ENCODE measurements at regions not wholly inside any gene's neighbourhood (a gene's known extent, or its start where the extent isn't known, plus 50 kb on each side); places are given as distances from the start of the nearest gene placed in this dataset.

DNA sequence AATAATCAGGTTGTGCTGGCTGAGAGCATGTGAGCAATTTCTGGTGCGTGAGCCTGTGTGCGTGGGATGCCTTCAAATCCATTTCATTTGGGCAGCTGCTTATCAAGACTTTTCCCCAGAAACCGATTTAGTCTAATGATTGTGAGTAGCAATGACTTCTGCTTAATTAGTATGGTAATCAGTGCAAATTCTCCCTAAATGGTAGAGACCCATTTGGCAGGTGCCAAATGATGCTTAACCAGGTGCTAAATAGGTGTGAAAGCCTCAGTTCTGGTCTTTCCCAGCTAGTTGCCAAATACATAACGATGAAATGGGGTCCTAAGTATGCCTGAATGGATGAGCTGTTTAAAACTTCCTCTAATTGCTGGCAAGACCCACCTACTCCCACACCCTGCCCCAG lies 248.4 kb upstream of the CCDC196 start:
- intact Hi-C loops (cut with DNase I; ENCODE audit: low total_unique reads): no loop called here
- no peak for DNase-seq
- Histone ChIP-seq H3K9me3 (no peaks in the 10 kb centered on the region), H3K36me3 (ENCODE audit: low read depth, missing control alignments) (no peaks in the 10 kb centered on the region), H3K4me3 (no peak overlapping the region), H3K27ac (no peak overlapping the region), H3K27me3 (no peaks in the 10 kb centered on the region), H3K4me1 (no peaks in the 10 kb centered on the region)
- WGBS, 2 donors: 57 to 66% methylated on average over 4 of the region's 4 CpGs
- TF ChIP-seq CTCF (IDR thresholded peaks at IDR 0.05): no peak
- no peak for TF ChIP-seq POLR2A (IDR thresholded peaks at IDR 0.05)

DNA sequence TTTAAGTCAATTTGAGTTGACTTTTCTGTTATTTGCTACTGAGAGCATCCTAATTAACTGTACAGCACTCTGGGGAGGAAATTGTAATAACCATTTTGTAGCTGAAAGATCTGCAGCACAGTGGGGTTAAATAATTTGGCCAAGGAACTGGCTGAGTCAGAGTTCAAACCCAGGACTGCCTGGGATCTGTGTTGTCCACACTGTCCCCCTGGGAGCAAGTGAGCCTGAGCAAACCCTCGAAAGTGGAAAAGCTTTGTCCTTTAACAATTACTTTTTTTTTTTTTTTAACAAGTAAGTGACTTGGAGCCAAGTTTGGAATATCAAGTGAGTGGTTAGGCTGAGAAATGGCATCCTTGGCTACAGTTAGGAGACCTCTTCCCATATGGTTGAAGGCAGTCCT lies 247.2 kb upstream of the CCDC196 start:
- Histone ChIP-seq H3K4me3 (no peak overlapping the region), H3K9me3 (no peaks in the 10 kb centered on the region), H3K27ac (no peak overlapping the region), H3K27me3 (no peaks in the 10 kb centered on the region), H3K36me3 (ENCODE audit: low read depth, missing control alignments) (no peaks in the 10 kb centered on the region), H3K4me1 (no peaks in the 10 kb centered on the region)
- TF ChIP-seq CTCF (IDR thresholded peaks at IDR 0.05) (no peak), POLR2A (IDR thresholded peaks at IDR 0.05) (no peak)
- intact Hi-C loops (cut with DNase I; ENCODE audit: low total_unique reads): no loop called here
- WGBS, 2 donors: 54 to 60% methylated on average over 1 of the region's 1 CpG
- no peak for DNase-seq

DNA sequence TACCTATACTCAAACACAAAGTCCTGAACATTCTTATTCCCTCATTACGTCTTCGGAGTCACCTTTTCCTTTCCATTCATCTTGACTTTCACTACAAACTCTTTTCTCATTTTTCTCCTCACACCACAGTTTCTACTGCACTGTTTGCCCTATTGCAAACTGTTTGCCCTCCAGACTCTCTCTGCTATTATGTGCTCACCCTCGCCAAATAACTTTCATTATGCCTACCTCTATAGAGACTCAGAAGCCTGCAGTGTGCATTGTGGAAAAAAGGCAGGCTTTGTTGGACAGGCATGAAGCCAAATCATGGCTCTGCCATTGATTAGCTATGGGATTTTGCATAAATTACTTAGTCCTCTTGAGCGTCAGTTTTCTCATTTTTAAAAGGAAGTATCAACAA lies 246.6 kb upstream of the CCDC196 start:
- no peak overlapping the region for H3K4me3 ChIP-seq
- intact Hi-C loops (cut with DNase I; ENCODE audit: low total_unique reads): no loop called here
- no peak for TF ChIP-seq CTCF (IDR thresholded peaks at IDR 0.05)
- TF ChIP-seq POLR2A (IDR thresholded peaks at IDR 0.05): no peak
- no peaks in the 10 kb centered on the region for H3K36me3 ChIP-seq (ENCODE audit: low read depth, missing control alignments)
- no peak for DNase-seq
- no peaks in the 10 kb centered on the region for H3K27me3 ChIP-seq
- H3K27ac ChIP-seq: no peak overlapping the region
- no peaks in the 10 kb centered on the region for H3K9me3 ChIP-seq
- WGBS, 2 donors: 92 to 93% methylated on average over 4 of the region's 4 CpGs
- no peaks in the 10 kb centered on the region for H3K4me1 ChIP-seq

DNA sequence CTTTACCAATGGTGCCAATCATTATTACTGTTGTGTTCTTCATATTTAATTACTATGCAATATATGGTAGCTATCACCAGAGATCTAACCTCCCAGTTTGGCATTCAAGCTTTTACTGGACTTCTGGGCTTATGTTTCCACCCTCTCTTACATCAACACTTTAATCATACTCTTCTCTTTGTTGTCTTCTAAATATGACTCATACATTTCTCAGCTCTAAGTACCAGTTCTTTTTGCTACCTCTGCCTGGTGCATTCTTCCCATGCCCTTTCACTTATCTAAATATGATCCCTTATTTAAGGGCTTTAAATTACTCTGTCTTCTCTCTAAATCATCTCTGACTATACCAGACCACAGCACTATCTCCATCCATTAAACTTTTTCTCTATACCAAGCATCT lies 246.1 kb upstream of the CCDC196 start:
- intact Hi-C loops (cut with DNase I; ENCODE audit: low total_unique reads): no loop called here
- Histone ChIP-seq H3K4me3 (no peak overlapping the region), H3K4me1 (no peaks in the 10 kb centered on the region), H3K27me3 (no peaks in the 10 kb centered on the region), H3K27ac (no peak overlapping the region), H3K36me3 (ENCODE audit: low read depth, missing control alignments) (no peaks in the 10 kb centered on the region), H3K9me3 (no peaks in the 10 kb centered on the region)
- no peak for DNase-seq
- TF ChIP-seq POLR2A (IDR thresholded peaks at IDR 0.05): no peak
- no peak for TF ChIP-seq CTCF (IDR thresholded peaks at IDR 0.05)

GRCh38 chr14:66242001-66242400 lies 244.2 kb upstream of the CCDC196 start:
- H3K27ac ChIP-seq: no peak overlapping the region
- H3K4me3 ChIP-seq: no peak overlapping the region
- no peaks in the 10 kb centered on the region for H3K4me1 ChIP-seq
- no peak for TF ChIP-seq POLR2A (IDR thresholded peaks at IDR 0.05)
- no peak for TF ChIP-seq CTCF (IDR thresholded peaks at IDR 0.05)
- H3K36me3 ChIP-seq (ENCODE audit: low read depth, missing control alignments): no peaks in the 10 kb centered on the region
- WGBS, 2 donors: 82 to 90% methylated on average over 1 of the region's 1 CpG
- H3K27me3 ChIP-seq: no peaks in the 10 kb centered on the region
- no peaks in the 10 kb centered on the region for H3K9me3 ChIP-seq
- no peak for DNase-seq
- intact Hi-C loops (cut with DNase I; ENCODE audit: low total_unique reads): no loop called here
